HEK293 (cell line): ENCODE measurements at regions not wholly inside any gene's neighbourhood (a gene's known extent, or its start where the extent isn't known, plus 50 kb on each side); places are given as distances from the start of the nearest gene placed in this dataset.
"Not testable (repeated sequence)": the region's sequence is repeated elsewhere in the genome, so short reads cannot be mapped to it uniquely, and the experiment has no call there.

Experiments
- BCL11B ChIP-seq: fragments of 450-650 bp; formaldehyde crosslinking; IDR thresholded peaks from 2 replicates; pipeline ENCODE4 v1.5.1; 2016; ENCODE audit warnings: low read depth, missing biosample characterization, missing genetic modification characterization
- CTCF ChIP-seq: fragments of 450-650 bp; formaldehyde crosslinking; IDR thresholded peaks from 2 replicates; pipeline ENCODE4 v1.5.1; 2016; ENCODE audit warnings: missing biosample characterization, missing genetic modification characterization
- PBX3 ChIP-seq: sonication (generic); formaldehyde crosslinking; IDR thresholded peaks from 2 replicates; pipeline ENCODE4 v1.8.1; 2022; ENCODE audit warnings: mild to moderate bottlenecking, moderate library complexity, missing genetic modification reagents
- PRDM1 ChIP-seq: fragments of 450-650 bp; formaldehyde crosslinking; IDR thresholded peaks from 2 replicates; pipeline ENCODE4; 2016; ENCODE audit warnings: missing biosample characterization, missing genetic modification characterization
- SALL2 ChIP-seq: fragments of 450-650 bp; formaldehyde crosslinking; IDR thresholded peaks from 2 replicates; pipeline ENCODE4 v1.5.0; 2017; ENCODE audit warnings: missing biosample characterization, mild to moderate bottlenecking, missing genetic modification characterization, borderline replicate concordance
- ZBTB21 ChIP-seq: fragments of 450-650 bp; formaldehyde crosslinking; IDR thresholded peaks from 2 replicates; pipeline ENCODE4 v1.5.1; 2017; ENCODE audit warnings: missing biosample characterization, missing genetic modification characterization
- ZNF121 ChIP-seq: fragments of 450-650 bp; formaldehyde crosslinking; IDR thresholded peaks from 2 replicates; pipeline ENCODE4 v1.5.1; 2016; ENCODE audit warnings: missing biosample characterization, missing genetic modification characterization
- ZNF362 ChIP-seq: fragments of 450-650 bp; formaldehyde crosslinking; IDR thresholded peaks from 2 replicates; pipeline ENCODE4 v1.5.1; 2016; ENCODE audit warnings: missing biosample characterization, missing genetic modification characterization
- ZNF416 ChIP-seq: fragments of 450-650 bp; formaldehyde crosslinking; IDR thresholded peaks from 2 replicates; pipeline ENCODE4 v1.5.1; 2016; ENCODE audit warnings: missing biosample characterization, missing genetic modification characterization
- ZNF629 ChIP-seq: fragments of 450-650 bp; formaldehyde crosslinking; IDR thresholded peaks from 2 replicates; pipeline ENCODE4 v1.5.1; 2017; ENCODE audit warnings: missing biosample characterization, missing genetic modification characterization
- ZNF639 ChIP-seq: fragments of 450-650 bp; formaldehyde crosslinking; IDR thresholded peaks from 2 replicates; pipeline ENCODE4 v1.5.1; 2016; ENCODE audit warnings: missing biosample characterization, missing genetic modification characterization
- ZNF704 ChIP-seq: fragments of 450-650 bp; formaldehyde crosslinking; IDR thresholded peaks from 2 replicates; pipeline ENCODE4 v1.5.1; 2016; ENCODE audit warnings: missing biosample characterization, missing genetic modification characterization
- ZNF777 ChIP-seq: fragments of 450-650 bp; formaldehyde crosslinking; IDR thresholded peaks from 2 replicates; pipeline ENCODE4 v1.5.1; 2017; ENCODE audit warnings: missing biosample characterization, missing genetic modification characterization, borderline replicate concordance

- TF ChIP-seq ZBTB21; ZNF629 (tag by site-specific recombination); BCL11B (tag by site-specific recombination); ZNF121 (tag by site-specific recombination); ZNF639 (tag by site-specific recombination); ZNF777; ZNF362 (tag by site-specific recombination); CTCF (tag by site-specific recombination); SALL2 (tag by site-specific recombination); ZNF416 (tag by site-specific recombination); PRDM1 (tag by site-specific recombination); ZNF704 (tag by site-specific recombination); PBX3 (CRISPR knock-in tag): not testable (repeated sequence)
Observed at GRCh38 chr2:167563885-167564619, 675.8 kb downstream of the XIRP2 start.
